H9 (cell line): ENCODE measurements at regions not wholly inside any gene's neighbourhood (a gene's known extent, or its start where the extent isn't known, plus 50 kb on each side); places are given as distances from the start of the nearest gene placed in this dataset.

Experiments
- DNase-seq: peaks from one replicate; pipeline ENCODE4 v3.0.0-alpha.2; 2017
- H2AFZ ChIP-seq: one replicate; pipeline ENCODE4 v1.6.1; 2013; ENCODE audit warnings: mild to moderate bottlenecking, low read length, control low read depth, moderate library complexity
- H2AK5ac ChIP-seq: 2 replicates; pipeline ENCODE4 v1.6.1; 2013; ENCODE audit warnings: low read length, control low read depth, mixed read lengths; ENCODE audit not compliant: insufficient read length
- H2BK120ac ChIP-seq: one replicate; pipeline ENCODE4 v1.6.1; 2013; ENCODE audit warnings: low read depth, mild to moderate bottlenecking, low read length, control low read depth, inconsistent platforms; ENCODE audit not compliant: poor library complexity, severe bottlenecking
- H2BK12ac ChIP-seq: 2 replicates; pipeline ENCODE4 v1.6.1; 2013; ENCODE audit warnings: low read length, control low read depth, mixed read lengths, low read depth; ENCODE audit not compliant: insufficient read length
- H2BK15ac ChIP-seq: 2 replicates; pipeline ENCODE4 v1.6.1; 2013; ENCODE audit warnings: low read depth, low read length, control low read depth
- H2BK20ac ChIP-seq: one replicate; pipeline ENCODE4 v1.6.1; 2013; ENCODE audit warnings: low read depth, mild to moderate bottlenecking, low read length, control low read depth, inconsistent platforms; ENCODE audit not compliant: poor library complexity, severe bottlenecking
- H2BK5ac ChIP-seq: 2 replicates; pipeline ENCODE4 v1.6.1; 2013; ENCODE audit warnings: low read length, control low read depth, mixed read lengths; ENCODE audit not compliant: insufficient read length
- H3K14ac ChIP-seq: 2 replicates; pipeline ENCODE4 v1.6.1; 2013; ENCODE audit warnings: low read length, control low read depth; ENCODE audit not compliant: insufficient read depth
- H3K18ac ChIP-seq: 2 replicates; pipeline ENCODE4 v1.6.1; 2013; ENCODE audit warnings: low read depth, mild to moderate bottlenecking, mixed read lengths, low read length, control low read depth; ENCODE audit not compliant: insufficient read length
- H3K23ac ChIP-seq: 2 replicates; pipeline ENCODE4 v1.6.1; 2013; ENCODE audit warnings: low read length, control low read depth, mixed read lengths, low read depth; ENCODE audit not compliant: insufficient read length
- H3K23me2 ChIP-seq: 2 replicates; pipeline ENCODE4 v1.6.1; 2013; ENCODE audit warnings: low read depth, mild to moderate bottlenecking, mixed read lengths, low read length, control low read depth; ENCODE audit not compliant: insufficient read length, poor library complexity, severe bottlenecking
- H3K27ac ChIP-seq: 2 replicates; pipeline ENCODE4 v1.5.1; 2013; ENCODE audit warnings: low read length, control low read depth, mixed read lengths, low read depth; ENCODE audit not compliant: insufficient read length
- H3K27me3 ChIP-seq: 2 replicates; pipeline ENCODE4 v1.6.1; 2013; ENCODE audit warnings: low read length, control low read depth, inconsistent platforms; ENCODE audit not compliant: insufficient read depth
- H3K4ac ChIP-seq: 2 replicates; pipeline ENCODE4 v1.6.1; 2013; ENCODE audit warnings: low read depth, mild to moderate bottlenecking, control low read depth, inconsistent platforms, low read length, moderate library complexity
- H3K4me1 ChIP-seq: 2 replicates; pipeline ENCODE4 v1.6.1; 2013; ENCODE audit warnings: low read length, control low read depth, inconsistent platforms; ENCODE audit not compliant: insufficient read depth
- H3K4me2 ChIP-seq: 2 replicates; pipeline ENCODE4 v1.6.1; 2013; ENCODE audit warnings: low read length, control low read depth, mixed read lengths; ENCODE audit not compliant: insufficient read length, insufficient read depth
- H3K56ac ChIP-seq: 2 replicates; pipeline ENCODE4 v1.6.1; 2013; ENCODE audit warnings: low read depth, mild to moderate bottlenecking, mixed read lengths, low read length, control low read depth; ENCODE audit not compliant: insufficient read length
- H3K79me1 ChIP-seq: 2 replicates; pipeline ENCODE4 v1.6.1; 2013; ENCODE audit warnings: low read depth, mild to moderate bottlenecking, moderate library complexity, low read length, control low read depth, inconsistent platforms; ENCODE audit not compliant: insufficient read depth, poor library complexity, severe bottlenecking
- H3K79me2 ChIP-seq: 2 replicates; pipeline ENCODE4 v1.6.1; 2013; ENCODE audit warnings: low read length, control low read depth, inconsistent platforms; ENCODE audit not compliant: insufficient read depth
- H3K9ac ChIP-seq: 2 replicates; pipeline ENCODE4 v1.6.1; 2013; ENCODE audit warnings: low read length, control low read depth, mixed read lengths; ENCODE audit not compliant: insufficient read length; ENCODE audit errors: extremely low read depth
- H3K9me3 ChIP-seq: one replicate; pipeline ENCODE4 v1.6.1; 2013; ENCODE audit warnings: low read depth, low read length, inconsistent platforms; ENCODE audit not compliant: control insufficient read depth
- H3T11ph ChIP-seq: one replicate; pipeline ENCODE4 v1.6.1; 2013; ENCODE audit warnings: mild to moderate bottlenecking, low read length, control low read depth, inconsistent platforms
- H4K20me1 ChIP-seq: one replicate; pipeline ENCODE4 v1.6.1; 2013; ENCODE audit not compliant: control insufficient read depth, insufficient read length, insufficient read depth
- H4K5ac ChIP-seq: 2 replicates; pipeline ENCODE4 v1.6.1; 2013; ENCODE audit warnings: low read depth, mild to moderate bottlenecking, mixed read lengths, low read length, control low read depth; ENCODE audit not compliant: insufficient read length
- H4K8ac ChIP-seq: replicated peaks from 2 replicates; pipeline ENCODE4 v1.6.1; 2013; ENCODE audit warnings: low read length, control low read depth, mixed read lengths, low read depth; ENCODE audit not compliant: insufficient read length
- H4K91ac ChIP-seq: 2 replicates; pipeline ENCODE4 v1.6.1; 2013; ENCODE audit warnings: low read depth, mild to moderate bottlenecking, moderate library complexity, mixed read lengths, low read length, control low read depth; ENCODE audit not compliant: insufficient read length
- H3K27ac Mint-ChIP-seq, 3 experiments: 2 replicates in 2 of 3; 3 replicates in 1 of 3; pipeline ENCODE4 v1.8.0; 2020 to 2021; ENCODE audit warnings: mixed read lengths in 3 of 3, mild to moderate bottlenecking in 1 of 3, moderate library complexity in 1 of 3
- H3K27me3 Mint-ChIP-seq: 2 replicates; pipeline ENCODE4 v1.8.0; 2021; ENCODE audit warnings: low read depth, mild to moderate bottlenecking, moderate library complexity, mixed read lengths
- H3K36me3 Mint-ChIP-seq, 3 experiments: 2 replicates in 2 of 3; 3 replicates in 1 of 3; pipeline ENCODE4 v1.8.0; 2020 to 2021; ENCODE audit warnings: low read depth in 3 of 3, mixed read lengths in 3 of 3; ENCODE audit not compliant: insufficient read depth in 1 of 3
- H3K4me1 Mint-ChIP-seq, 2 experiments: 2 replicates each; pipeline ENCODE4 v1.8.0; 2020; ENCODE audit warnings: mixed read lengths in 2 of 2
- H3K4me3 Mint-ChIP-seq, 2 experiments: 2 replicates in 1 of 2; 3 replicates in 1 of 2; pipeline ENCODE4 v1.8.0; 2020 to 2021; ENCODE audit warnings: mild to moderate bottlenecking in 2 of 2, mixed read lengths in 2 of 2, moderate library complexity in 1 of 2
- H3K9me3 Mint-ChIP-seq, 2 experiments: 2 replicates in 1 of 2; 3 replicates in 1 of 2; pipeline ENCODE4 v1.8.0; 2020; ENCODE audit warnings: mild to moderate bottlenecking in 2 of 2, mixed read lengths in 2 of 2, moderate library complexity in 1 of 2
- CTCF ChIP-seq: fragments of 200-600 bp; sonication (generic); conservative IDR thresholded peaks from 3 replicates; pipeline ENCODE4 v1.8.0; 2021; ENCODE audit warnings: antibody characterized with exemption, mild to moderate bottlenecking
- WGBS: extraction: QIAGEN DNeasy Blood & Tissue Kit; methylation state at CpG from one replicate; pipeline ENCODE4 v1.1.7; 2013; ENCODE audit warnings: missing lambda C conversion rate, low lambda C conversion rate, mixed read lengths; ENCODE audit not compliant: insufficient read length; ENCODE audit errors: extremely low coverage; 5-methylcytosine and 5-hydroxymethylcytosine counted together

- no peak overlapping the region for H4K91ac ChIP-seq
- H3K27ac Mint-ChIP-seq = peak overlapping the region in 1 of 3 experiments; percentile 86; a peak in 2 of 7 replicates
- no peak overlapping the region for H2BK20ac ChIP-seq
- H3K79me1 ChIP-seq = no peaks in the 10 kb centered on the region
- no peaks in the 10 kb centered on the region for H3K27me3 ChIP-seq
- no peaks in the 10 kb centered on the region for H4K20me1 ChIP-seq
- H3K4me1 Mint-ChIP-seq = peaks cover 38 to 48% of the 10 kb centered on the region in 2 experiments
- no peak overlapping the region for H3K27ac ChIP-seq
- no peak overlapping the region for H2AK5ac ChIP-seq
- no peaks in the 10 kb centered on the region for H3K79me2 ChIP-seq
- no peak overlapping the region for H4K5ac ChIP-seq
- no peaks in the 10 kb centered on the region for H3K9me3 ChIP-seq
- no peak overlapping the region for H3K4me2 ChIP-seq
- no peak overlapping the region for H2BK15ac ChIP-seq
- peaks cover 2% of the 10 kb centered on the region; the same call in 1 of the 2 replicates for H3K27me3 Mint-ChIP-seq
- peaks cover 4% of the 10 kb centered on the region; the same call in 1 of the 2 replicates for H3K4me1 ChIP-seq
- no peak overlapping the region for H3K18ac ChIP-seq
- H3K23me2 ChIP-seq = no peaks in the 10 kb centered on the region
- H3T11ph ChIP-seq = no peak overlapping the region
- no peak overlapping the region for H3K9ac ChIP-seq
- DNase-seq = no peak
- TF ChIP-seq CTCF = no peak
- H2BK12ac ChIP-seq = no peak overlapping the region
- no peak overlapping the region for H3K4ac ChIP-seq
- H4K8ac ChIP-seq = no peak overlapping the region
- H2BK5ac ChIP-seq = no peak overlapping the region
- no CpG with 5 or more reads among the region's 5 CpGs for WGBS
- no peaks in the 10 kb centered on the region; a peak in 1 of 5 replicates for H3K9me3 Mint-ChIP-seq
- H2AFZ ChIP-seq = no peak overlapping the region
- no peak overlapping the region; a peak in 1 of 5 replicates for H3K4me3 Mint-ChIP-seq
- H3K56ac ChIP-seq = no peak overlapping the region
- H3K36me3 Mint-ChIP-seq = no peaks in the 10 kb centered on the region
- H2BK120ac ChIP-seq = no peak overlapping the region
- no peak overlapping the region for H3K23ac ChIP-seq
- H3K14ac ChIP-seq = no peak overlapping the region
Observed at GRCh38 chr10:8502573-8502972, 448.1 kb downstream of the GATA3 start.
